ENCODE measurements at regions not wholly inside any gene's neighbourhood (a gene's known extent, or its start where the extent isn't known, plus 50 kb on each side); places are given as distances from the start of the nearest gene placed in this dataset.

GRCh38 chr1:67566803-67567377, 118.1 kb upstream of the GADD45A start (continued):
- TF ChIP-seq CHD7 (IDR thresholded peaks at IDR 0.05; ENCODE audit: insufficient replicate concordance, low read length) (no peak), POLR2AphosphoS5 (IDR thresholded peaks at IDR 0.05; ENCODE audit: low read depth, low read length) (no peak), CTCF (IDR thresholded peaks at IDR 0.05; ENCODE audit: control extremely low read depth in 1 of 3, insufficient read depth in 1 of 3, low read depth in 1 of 3, low read length in 3 of 3) (no peak), CBX8 (IDR thresholded peaks at IDR 0.05; ENCODE audit: borderline replicate concordance, low read depth, low read length) (no peak), KDM5A (IDR thresholded peaks at IDR 0.05; ENCODE audit: low read length) (no peak), HDAC6 (IDR thresholded peaks at IDR 0.05; ENCODE audit: low read depth, low read length) (no peak), SRF (IDR thresholded peaks at IDR 0.05; ENCODE audit: low read depth, low read length) (no peak), E2F6 (IDR thresholded peaks at IDR 0.05) (no peak)

Data from H1 (cell line).